NCI-H2029 (cell line): ENCODE measurements at regions not wholly inside any gene's neighbourhood (a gene's known extent, or its start where the extent isn't known, plus 50 kb on each side); places are given as distances from the start of the nearest gene placed in this dataset.

Experiments
- DNase-seq: peaks from one replicate; lab custom pipeline; 2025; lab: John Stamatoyannopoulos, UW

GRCh38 chr6:104201557-104201956 is 658.2 kb downstream of the HACE1 start:
- DNase-seq, result no peak

GRCh38 chr6:104187616-104188015 is 672.1 kb downstream of the HACE1 start:
- DNase-seq, result no peak

GRCh38 chr6:104186831-104187230 is 672.9 kb downstream of the HACE1 start:
- DNase-seq, result no peak

GRCh38 chr6:104183816-104184435 is 675.8 kb downstream of the HACE1 start:
- DNase-seq, result no peak

GRCh38 chr6:104182811-104183210 is 676.9 kb downstream of the HACE1 start:
- no peak for DNase-seq

GRCh38 chr6:104173668-104174067 is 686.1 kb downstream of the HACE1 start:
- no peak for DNase-seq

- DNase-seq, result no peak
Observed at GRCh38 chr6:104170401-104170800, 689.3 kb downstream of the HACE1 start.

GRCh38 chr6:104166055-104166668 is 693.6 kb downstream of the HACE1 start:
- no peak for DNase-seq

- no peak for DNase-seq
Observed at GRCh38 chr6:104162036-104162669, 697.6 kb downstream of the HACE1 start.

GRCh38 chr6:104159045-104159618 is 700.6 kb downstream of the HACE1 start:
- DNase-seq, result no peak

GRCh38 chr6:104143757-104144156 is 716.0 kb downstream of the HACE1 start:
- DNase-seq, result no peak

GRCh38 chr6:104134876-104135275 is 724.8 kb downstream of the HACE1 start:
- DNase-seq, result no peak

GRCh38 chr6:104130343-104130742 is 729.4 kb downstream of the HACE1 start:
- DNase-seq, result no peak

GRCh38 chr6:104126315-104127005 is 733.3 kb downstream of the HACE1 start:
- DNase-seq, result no peak

GRCh38 chr6:104123227-104123626 is 736.5 kb downstream of the HACE1 start:
- no peak for DNase-seq

GRCh38 chr6:104118274-104118673 is 741.4 kb downstream of the HACE1 start:
- DNase-seq, result no peak

- DNase-seq, result no peak
Observed at GRCh38 chr6:104109806-104110205, 749.9 kb downstream of the HACE1 start.

- DNase-seq, result no peak
Observed at GRCh38 chr6:104108634-104109033, 751.1 kb downstream of the HACE1 start.

- peak; percentile 0 for DNase-seq
Observed at GRCh38 chr6:104095661-104096416, 763.9 kb downstream of the HACE1 start.

GRCh38 chr6:104087765-104088164 is 772.0 kb downstream of the HACE1 start:
- no peak for DNase-seq

- no peak for DNase-seq
Observed at GRCh38 chr6:104068281-104068680, 791.4 kb downstream of the HACE1 start.

- DNase-seq, result no peak
Observed at GRCh38 chr6:104064876-104065275, 794.8 kb downstream of the HACE1 start.
